Activated naive CD4-positive, alpha-beta T cell treated with anti-CD3 and anti-CD28 coated beads, Interleukin-2, amount 50 U/mL, for 16 hours (primary cell): ENCODE measurements at regions not wholly inside any gene's neighbourhood (a gene's known extent, or its start where the extent isn't known, plus 50 kb on each side); places are given as distances from the start of the nearest gene placed in this dataset.

Experiments
- DNase-seq: peaks from one replicate; pipeline ENCODE4 v3.0.0-alpha.2; 2020

DNA sequence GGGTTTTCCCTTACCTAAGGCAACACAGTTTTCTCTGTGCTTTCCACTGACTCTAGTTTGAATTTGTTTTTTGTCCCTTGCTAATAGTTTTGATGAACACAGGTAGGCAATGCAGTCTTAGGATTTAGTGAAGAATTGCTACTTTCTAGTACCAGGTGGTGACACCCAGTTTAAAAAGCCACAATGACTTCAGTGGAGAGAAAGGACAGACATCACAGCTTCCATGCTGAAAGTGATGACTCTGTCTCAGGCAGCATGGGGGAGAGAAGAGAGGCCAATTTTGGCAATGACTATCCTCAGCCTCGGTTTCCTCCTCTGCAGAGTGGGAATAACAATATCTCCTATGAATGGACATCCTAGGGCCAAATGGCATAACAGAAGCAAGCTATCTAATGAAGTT, 118.8 kb downstream of the AXIN2 start:
- no peak for DNase-seq

DNA sequence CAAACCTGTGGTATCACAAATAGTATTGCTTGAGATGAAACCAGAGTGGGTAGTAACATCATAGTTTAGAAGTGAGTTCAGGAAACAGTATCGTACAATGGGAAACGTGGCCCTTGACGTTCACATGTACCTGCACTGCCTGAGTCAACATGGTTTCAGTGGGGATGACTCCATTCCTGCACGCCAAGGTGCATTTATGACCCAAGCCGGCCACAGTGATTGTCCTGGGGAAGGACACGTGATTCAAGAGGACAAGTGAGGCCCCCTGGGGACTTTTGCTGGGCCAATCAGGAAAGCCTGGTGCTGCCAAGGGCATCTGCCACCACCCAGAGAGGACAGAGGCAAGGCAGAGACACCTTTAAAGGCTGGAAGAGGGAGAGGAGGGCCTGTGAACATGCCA, 119.2 kb downstream of the AXIN2 start:
- no peak for DNase-seq

DNA sequence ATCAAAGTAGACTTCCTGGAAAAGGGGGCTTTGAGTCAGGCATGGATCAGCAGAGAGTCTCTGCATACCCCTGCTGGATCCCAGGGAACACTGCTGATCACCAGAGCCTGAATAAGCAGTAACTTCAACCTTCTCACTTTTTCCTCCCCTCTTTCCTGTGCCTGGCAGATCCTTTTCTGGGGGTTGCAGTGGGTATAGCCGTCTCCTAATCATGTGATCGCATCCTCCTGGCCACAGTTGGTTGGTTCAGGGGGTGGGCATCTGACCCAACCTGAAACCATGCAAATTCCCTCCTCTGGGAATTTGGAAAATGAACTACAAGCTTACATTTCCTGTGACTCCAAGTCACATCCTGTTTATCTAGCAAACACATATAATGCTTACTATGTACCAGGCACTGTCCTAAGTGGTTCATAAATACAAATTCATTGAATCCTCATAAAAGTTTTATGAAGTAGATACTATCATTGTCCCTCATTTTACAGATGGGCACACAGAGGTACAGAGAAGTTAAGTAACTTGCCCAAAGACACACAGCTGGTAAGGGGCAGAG, 120.3 kb downstream of the AXIN2 start:
- no peak for DNase-seq

DNA sequence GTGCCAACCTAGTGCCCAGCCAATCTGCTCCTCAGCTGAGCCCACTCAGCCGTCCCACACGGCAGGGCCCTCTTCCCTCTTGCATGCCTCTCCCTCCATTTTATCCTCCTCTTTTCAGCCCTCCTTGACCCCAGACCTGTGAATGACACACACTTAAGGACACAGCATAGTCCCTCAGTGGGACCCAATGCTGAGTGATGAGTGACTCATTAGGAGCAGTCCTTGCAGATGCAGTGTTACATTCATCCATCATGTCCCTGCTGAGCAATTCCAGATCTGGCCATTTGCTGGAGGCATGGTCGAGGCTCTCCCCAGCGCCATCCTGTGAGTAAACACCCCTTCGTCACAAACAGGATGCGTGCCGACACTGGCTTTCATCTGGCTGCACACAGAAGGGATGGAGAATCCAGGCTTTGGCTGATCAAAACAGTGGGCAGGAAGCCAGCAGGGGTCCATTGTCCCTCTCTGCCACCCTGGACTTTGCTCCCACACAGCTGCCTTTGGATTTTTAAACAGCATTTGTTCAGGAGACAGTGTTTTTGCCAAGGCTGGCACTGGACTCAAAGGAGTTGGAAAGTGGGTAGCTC, 122.6 kb downstream of the AXIN2 start:
- DNase-seq = no peak

DNA sequence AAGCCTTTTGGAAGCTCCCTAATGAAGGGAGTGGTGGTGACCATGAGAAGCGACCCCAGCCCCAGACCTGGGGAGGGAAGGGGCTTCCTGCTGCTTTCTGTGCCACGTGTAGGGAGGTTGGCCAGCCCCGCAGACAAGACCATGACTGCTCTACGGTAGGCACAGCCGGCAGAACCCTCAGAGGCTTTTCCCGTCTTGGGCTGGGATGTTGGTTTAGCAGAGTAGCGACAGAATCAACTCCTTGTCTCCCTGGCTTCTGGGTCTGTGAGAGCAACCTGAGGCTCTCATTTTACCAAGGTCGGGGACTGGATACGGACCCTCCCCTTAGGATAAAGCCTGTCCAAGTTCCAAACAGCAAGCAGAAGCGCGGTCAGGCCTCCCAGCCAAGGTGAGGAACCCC, 123.3 kb downstream of the AXIN2 start:
- DNase-seq = no peak

DNA sequence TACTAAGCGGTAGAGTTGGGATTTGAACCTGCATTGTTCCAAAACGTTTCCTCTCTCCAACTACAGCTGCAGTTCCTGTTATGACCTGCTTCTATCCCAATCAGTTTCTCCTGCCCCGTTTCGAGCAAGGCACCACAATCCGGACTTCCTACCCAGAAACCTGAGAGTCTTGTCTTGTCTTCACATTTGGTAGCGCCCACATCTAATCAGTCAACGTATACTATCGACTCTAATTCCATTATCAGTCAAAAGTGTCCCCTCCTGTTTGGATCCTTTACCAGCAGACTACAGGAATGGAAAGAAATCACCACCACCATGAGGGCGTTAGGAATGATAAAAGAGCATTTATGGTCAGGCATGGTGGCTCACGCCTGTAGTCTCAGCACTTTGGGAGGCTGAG, 124.6 kb downstream of the AXIN2 start:
- DNase-seq = no peak

DNA sequence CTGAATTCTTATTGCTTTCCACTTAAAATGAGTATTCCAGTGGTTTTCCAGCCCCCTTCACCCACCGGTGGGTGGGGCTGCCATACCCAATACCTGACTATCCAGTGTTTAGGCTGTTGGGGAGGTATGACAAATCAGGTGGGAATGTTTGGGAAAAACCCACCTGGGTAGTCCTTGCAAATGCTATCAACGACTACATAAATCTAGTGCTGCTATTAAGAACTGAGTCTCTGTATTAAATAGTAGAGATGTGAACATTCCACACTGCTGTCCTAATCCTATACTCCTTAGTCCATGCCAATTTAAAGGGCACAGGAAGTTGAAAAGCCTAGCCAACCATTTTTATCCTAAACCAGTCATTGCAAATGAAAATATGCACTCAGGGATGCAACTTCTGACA, 126.6 kb downstream of the AXIN2 start:
- DNase-seq = no peak

DNA sequence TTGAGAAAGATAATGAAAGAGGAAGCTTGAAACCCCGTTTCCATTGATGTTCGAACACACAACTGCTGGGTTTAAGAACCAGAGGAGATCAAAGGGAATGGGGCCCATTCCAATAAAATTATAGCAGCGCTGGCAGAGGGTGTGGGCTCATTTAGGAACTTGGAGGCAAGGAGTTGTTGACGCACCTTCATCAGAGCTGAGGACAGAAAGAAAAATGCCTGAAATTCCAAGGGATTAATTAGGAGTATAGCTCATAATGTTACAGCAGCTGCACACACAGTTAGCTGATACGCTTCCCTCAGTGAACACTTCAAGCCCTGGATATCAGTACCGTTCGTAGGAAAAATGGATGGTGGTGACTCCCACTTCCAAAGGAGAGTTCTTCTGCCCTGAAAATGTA, 127.2 kb downstream of the AXIN2 start:
- DNase-seq = no peak

DNA sequence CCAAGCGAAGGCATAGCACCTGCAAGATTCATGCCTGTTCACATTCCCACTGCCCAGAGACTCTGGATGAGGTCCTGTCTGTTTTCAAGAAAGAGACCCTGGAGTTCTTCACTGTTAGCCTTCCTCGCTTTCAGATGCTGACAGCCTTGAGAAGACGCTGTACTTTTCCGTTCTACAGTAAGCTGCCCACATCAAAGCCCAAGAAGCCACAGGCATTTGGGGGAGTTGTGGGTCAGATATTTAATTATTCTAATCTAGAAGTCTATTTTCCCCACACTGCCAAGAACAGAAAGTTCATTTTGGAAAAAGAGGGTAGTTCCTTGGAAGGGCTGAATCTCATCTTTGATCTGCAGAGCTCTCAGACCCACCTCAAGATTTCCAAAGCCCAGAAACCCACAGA, 127.9 kb downstream of the AXIN2 start:
- DNase-seq = no peak

DNA sequence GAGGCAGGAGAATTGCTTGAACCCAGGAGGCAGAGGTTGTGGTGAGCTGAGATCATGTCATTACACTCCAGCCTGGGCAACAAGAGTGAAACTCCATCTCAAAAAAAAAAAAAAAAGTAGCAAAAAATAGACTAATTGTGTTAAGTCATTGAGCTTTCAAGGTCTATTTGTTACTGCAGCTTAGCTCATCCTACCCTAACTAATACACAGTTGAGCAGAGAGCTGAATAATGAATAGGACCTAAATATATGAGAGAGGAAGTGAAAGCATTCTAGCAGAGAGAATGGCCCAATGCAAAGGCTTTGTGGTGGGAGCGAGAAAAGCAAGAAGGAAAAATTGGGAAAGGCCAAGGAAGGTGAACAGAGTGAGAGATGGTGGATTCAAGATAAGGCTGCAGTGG, 128.3 kb downstream of the AXIN2 start:
- DNase-seq = no peak

DNA sequence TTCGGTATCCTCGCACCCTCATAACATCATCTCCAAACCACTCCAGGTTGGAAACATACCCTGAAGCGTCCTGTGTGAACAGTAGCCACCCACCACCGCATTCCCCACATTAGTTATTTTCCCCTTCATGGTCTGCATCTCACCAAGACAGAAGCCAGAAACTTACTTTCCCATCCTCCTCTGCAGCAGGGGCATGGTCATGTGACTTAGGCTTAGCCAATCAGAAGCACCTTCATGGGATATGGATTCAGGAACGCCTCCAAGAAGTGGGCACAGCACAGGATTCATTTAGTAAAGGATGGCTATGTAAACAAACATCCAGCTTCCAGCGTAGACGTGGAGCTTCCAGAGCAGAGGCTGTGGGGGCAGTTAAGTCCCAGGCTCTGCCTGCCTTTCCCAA, 130.3 kb downstream of the AXIN2 start:
- DNase-seq = no peak

DNA sequence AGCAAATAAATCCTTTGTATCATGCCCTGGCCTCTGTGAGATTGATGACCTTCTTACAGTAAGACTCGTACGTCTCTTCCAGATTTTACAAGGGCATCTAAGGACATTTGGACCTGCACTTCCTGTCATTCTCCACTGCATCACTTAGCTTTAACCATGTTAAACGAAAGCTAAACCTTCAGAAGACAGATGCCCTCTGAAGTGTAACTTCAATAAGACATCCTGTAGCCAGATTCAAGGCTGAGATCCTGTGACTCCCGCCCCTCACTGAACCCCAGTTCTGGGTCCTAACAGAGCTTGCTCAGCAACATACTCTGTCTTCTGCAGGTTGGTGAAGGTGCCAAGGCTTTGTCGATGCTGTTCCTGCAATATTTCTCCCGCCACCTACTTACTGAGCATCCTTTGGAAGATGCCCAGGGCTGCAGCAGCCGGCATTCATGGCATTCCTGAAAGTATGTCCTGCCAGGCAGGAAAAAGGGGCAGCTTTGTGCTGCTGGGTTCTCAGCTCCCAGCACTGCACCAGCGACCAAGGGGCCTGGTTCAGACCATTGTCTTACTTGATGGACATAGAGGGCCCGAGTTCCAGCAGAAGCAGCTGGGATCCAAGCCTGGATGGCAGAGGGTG, 131.1 kb downstream of the AXIN2 start:
- DNase-seq = no peak

DNA sequence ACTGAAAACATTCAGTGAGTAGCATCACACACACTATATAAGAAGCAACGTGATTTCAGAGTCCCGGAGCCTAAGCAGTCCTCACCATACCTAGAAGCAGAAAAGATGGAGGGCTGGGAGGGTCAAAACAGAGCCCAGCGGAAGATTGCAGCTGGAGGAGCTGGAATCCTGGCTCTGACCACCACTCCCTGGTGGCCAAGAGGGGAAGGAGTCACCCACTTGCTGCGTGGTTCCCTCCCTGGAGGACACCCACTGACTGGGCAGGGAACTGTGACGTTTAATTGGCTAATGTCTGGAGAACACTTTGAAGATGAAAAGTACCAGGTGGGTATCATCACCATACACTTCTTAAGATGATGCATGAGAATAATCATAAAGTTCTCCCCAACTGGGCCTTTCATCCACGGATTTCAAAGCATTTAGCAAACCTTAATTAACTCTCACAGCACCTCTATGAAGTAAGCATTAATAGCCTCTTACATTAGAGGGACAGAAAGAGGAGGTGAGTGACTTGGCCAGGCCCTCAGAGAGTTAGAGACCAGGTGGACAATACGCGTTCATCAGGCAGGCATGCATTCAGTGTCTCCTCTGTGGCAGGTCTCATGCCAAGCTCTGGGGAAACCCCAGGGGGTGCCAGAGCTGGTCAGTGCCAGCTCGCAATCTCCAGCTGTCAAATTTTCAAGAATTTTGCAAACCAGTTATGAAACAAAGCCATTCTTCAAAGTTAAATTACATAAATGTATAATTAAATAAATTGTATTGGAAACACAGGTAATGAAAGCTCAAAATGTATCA, 137.9 kb downstream of the AXIN2 start:
- no peak for DNase-seq

DNA sequence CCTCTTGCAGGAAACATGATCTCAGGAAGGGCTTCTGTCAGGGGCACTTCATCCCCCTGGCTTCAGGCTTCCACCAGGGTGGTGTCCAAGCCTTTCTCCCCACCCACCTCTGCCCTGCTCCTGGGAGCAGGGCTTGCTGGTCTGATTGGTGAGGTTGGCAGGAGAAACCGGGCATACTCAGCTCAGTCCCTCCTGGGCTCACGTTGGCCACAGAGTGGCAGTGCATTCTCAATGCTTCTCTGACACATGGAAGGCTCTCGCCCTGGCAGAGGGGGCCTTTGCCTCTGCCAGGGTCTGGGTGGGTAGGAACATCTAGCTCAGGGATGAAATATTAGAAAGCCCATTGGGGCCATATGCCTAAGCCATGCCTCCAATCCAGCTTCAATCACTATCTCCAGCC, 142.8 kb downstream of the AXIN2 start:
- DNase-seq = no peak

DNA sequence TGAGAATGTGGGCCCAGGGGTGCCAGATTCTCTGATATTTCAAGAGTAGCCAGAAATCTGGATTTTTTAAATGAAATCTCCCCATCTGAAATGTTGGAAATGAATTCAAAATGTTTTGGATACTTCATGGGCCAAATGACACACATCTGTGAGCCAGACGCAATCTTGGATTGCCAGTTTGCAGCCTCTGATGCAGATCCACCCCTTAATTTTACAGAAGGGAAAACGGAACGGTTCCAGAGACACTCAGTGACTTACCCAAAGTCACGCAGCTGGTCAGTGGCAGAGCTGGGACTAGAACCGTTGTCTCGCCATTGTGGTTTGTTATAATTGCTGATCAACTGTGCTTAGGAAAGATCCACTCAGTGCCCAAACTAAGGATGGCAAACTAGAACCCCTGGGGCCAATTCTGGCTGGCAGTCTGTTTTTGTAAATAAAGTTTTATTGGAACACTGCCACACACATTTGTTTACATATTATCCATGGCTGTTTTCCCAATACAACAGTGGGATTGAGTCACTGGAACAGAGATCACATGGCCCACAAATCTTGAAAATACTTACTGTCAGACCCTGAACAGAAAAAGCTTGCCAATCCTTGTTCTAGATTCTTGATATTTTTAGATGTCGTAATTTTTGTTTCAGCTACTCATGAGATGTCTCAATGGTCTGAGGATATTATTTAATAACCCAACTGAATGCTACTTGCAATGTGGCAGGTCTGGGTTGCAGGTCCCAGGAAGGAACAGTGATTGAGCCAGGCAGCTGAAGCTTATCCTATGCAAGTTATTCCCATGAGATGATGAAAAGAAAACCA, 143.8 kb downstream of the AXIN2 start:
- no peak for DNase-seq

DNA sequence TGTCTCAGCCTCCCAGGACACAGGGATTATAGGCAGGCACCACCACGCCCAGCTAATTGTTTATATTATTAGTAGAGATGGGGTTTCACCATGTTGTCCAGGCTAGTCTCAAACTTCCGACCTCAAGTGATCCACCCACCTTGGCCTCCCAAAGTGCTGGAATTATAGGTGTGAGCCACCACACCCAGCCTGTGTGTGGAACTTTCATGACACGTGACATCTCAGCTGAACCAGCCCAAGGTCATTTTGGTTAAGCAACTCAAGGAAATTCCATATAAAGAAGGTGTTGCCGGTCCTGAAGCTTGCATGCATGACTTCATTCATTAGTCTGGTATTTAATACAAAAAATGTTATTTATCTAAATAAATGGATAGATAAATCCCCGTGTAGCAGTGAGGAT, 145.5 kb downstream of the AXIN2 start:
- DNase-seq = no peak

DNA sequence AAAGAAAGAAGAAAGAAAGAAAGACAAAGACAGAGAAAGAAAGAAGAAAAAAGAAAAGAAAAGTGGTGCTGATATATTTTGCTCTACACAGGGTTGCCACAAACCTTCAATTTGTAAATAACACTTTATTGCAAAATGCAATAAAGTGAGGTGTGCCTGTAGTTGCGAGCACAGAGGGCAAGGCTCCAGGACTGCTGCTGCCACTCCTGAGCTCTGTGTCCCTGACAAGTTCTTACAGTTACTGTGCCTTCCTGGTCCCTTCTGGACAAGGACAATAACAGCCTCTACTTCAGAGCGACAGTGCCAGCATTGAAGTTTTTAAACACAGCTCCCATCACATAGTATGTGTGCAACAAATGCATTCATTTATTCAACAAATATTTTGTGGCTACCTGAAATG, 148.1 kb downstream of the AXIN2 start:
- no peak for DNase-seq

DNA sequence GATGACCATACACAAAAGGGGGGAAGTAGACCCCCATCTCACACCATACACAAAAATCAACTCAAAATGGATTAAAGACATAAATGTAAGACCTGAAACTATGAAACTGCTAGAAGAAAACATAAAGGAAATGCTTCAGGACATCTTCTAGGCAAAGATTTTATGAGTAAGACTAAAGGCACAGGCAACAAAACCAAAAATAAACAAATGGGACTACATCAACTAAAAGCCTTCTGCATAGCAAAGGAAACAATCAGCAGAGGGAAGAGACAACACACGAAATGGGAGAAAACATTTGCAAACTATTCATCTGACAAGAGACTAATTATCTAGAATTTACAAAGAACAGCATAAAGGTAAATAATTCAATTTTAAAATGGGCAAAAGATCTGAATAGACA, 152.1 kb downstream of the AXIN2 start:
- DNase-seq = no peak

DNA sequence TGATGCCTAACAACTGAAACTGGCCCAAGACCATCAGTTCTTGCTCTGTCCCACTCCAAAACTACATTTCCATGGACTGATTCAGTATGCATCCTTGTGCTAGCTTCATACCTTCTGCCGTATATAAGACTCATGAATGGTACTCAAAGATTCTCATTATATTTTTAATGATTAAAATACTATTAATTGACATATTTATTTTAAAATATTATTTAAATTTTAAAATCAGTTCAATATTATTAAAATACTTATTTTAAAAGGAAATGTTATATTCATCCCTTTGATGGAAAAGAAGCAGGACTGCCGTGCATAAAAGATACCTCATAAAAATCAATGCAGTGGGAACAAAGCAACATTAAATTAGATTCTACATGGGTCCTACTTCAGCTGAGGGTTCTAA, 153.4 kb downstream of the AXIN2 start:
- no peak for DNase-seq

DNA sequence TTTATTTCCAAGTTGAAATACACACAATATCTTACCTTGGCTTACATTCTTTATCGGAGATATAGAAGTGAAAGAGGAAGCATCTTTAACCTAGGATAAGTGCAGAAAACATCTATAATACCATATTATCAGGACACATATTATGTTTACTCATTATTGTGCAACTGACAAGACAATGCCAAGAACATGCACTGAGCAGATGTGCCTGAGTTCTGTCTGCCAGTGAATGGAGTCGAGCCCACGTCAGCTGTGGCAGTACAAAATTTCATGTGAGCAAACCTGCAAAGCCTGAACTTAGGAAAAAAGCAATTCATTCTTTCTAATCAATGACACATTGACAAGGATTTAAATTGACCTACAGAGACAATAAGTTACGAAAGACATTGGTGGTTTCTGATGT, 154.4 kb downstream of the AXIN2 start:
- DNase-seq = no peak

DNA sequence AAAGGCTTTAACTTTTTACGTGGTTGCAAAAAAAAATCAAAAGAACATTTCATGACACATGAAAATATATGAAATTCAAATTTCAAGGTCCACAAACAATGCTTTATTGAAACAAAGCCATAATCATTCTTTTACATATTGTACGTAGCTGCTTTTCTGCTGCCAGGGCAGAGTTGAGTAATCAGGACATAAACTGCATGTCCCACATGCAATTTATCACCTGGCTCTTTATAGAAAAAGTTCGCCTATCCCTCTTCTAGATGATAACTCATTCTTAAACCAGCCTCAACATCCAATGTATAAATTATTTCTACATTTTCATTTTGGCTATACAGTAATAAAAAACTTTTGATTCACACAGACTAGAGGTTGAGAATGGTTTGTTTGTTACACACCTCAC, 154.9 kb downstream of the AXIN2 start:
- no peak for DNase-seq

DNA sequence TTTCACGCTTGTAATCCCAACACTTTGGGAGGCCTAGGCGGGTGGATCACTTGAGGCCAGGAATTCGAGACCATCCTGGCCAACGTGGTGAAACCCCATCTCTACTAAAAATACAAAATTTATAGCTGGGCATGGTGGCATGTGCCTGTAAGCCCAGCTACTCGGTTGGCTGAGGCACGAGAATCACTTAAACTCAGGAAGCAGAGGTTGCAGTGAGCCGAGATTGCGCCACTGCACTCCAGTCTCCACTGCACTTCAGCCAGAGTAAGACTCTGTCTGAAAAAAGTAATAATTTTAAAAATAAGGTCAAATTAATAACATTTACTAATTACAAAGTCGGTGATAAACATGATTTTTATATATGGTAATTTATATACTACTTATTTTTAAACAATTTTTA, 155.9 kb downstream of the AXIN2 start:
- no peak for DNase-seq

DNA sequence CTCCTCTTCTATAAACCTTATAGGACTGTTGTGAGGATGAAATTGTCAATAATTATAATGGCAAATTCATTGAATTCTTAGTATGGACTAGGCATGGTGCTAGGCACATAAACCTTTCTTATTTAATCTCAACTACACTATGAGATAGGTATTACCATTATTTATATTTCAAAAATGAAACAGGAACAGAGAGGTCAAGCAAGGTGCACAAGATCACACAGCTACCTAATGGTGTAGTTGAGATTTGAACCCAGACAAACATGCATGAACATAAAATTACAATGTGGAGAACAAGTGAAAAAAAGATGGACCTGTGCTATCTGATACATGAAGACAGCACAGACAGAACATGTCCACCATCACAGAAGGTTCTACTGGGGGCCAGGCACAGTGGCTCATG, 156.7 kb downstream of the AXIN2 start:
- no peak for DNase-seq
